NCI-H774 (cell line): ENCODE measurements at regions not wholly inside any gene's neighbourhood (a gene's known extent, or its start where the extent isn't known, plus 50 kb on each side); places are given as distances from the start of the nearest gene placed in this dataset.
"Not testable (repeated sequence)": the region's sequence is repeated elsewhere in the genome, so short reads cannot be mapped to it uniquely, and the experiment has no call there.

ENCODE experiments used
- DNase-seq: peaks from one replicate; lab custom pipeline; 2025; lab: John Stamatoyannopoulos, UW

DNA sequence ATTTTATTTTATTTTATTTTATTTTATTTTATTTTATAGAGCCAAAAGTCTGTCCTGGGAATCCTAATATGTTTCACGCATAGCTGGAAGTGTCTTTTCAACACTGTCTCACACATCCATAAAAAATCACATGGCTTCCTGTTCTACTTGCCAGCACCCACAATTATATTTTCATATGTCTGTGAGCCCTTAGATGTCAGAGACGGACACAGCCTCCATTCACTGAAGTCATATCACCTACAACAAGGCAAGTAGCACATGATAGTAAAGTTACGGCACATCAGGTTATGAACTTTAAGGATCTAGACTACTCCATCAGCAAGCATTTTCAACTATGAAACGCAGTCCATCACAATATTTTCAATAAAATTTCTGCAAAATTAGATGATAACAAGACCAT lies 168.4 kb downstream of the ZIC4 start:
- no peak for DNase-seq

DNA sequence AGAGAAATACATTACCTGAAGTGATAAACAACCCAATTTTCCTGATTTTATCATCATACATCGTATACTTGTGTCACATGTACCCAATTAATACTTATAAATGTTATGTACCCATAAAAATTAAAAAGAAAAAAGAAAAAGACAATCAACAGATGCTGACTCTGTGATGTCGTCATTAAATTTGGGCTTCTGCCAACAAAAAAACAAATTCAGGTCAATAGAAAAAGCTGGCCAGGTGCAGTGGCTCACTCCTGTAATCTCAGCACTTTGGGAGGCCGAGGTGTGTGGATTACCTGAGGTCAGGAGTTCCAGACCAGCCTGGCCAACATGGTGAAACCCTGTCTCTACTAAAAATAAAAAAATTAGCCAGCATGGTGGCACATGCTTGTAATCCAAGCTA lies 174.4 kb downstream of the ZIC4 start:
- DNase-seq: not testable (repeated sequence)

DNA sequence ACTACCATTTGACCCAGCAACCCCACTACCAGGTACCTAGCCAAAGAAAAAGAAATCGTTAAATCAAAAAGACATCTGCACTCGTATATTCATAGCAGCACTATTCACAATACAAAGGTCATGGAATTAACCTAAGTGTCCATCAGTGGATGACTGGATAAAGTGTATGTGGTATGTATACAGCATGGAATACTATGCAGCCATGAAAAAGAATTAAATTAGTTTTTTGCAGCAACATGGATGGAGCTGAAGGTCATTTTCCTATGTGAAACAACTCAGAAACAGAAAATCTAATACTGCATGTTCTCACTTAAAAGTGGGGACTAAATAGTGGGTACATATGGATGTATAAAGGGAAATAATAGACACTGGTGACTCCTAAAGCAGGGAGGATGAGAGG lies 175.2 kb downstream of the ZIC4 start:
- no peak for DNase-seq

DNA sequence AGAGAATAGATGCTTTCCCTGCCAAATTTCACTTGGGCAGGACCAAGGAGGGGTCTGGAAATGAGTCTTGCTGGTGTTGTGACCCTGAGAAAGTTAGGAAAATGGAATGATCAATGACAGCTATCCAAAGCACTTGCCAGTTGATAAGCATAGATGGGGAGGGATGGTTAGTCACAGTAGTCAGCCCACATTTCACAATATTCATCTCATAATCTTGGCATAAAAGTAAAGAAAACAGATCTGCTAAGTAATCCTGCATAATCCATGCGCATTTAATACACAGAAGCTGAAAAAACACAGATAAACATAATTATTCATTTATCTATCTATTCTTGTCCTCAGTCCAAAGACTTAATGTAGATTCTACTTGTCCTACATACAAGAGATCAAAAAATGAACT lies 184.1 kb downstream of the ZIC4 start:
- no peak for DNase-seq

DNA sequence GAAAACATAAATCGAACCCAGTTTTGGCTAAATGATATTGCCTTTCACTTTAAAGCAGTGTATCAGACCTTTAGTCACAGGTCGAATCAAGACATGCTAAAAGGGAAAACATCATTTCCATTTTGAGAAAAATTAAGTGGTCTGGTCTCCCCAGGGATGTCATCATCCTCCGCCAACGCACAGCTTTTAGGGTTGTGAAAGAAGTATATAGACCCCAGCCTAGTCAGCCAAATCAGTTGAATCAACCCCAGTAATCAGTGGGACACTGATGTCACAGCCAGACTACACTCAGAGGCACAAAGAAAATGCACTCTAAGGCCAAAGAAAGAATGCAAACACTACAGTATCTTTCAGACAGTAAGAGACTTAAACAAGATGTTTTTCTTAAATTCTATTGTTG lies 187.4 kb downstream of the ZIC4 start:
- no peak for DNase-seq

DNA sequence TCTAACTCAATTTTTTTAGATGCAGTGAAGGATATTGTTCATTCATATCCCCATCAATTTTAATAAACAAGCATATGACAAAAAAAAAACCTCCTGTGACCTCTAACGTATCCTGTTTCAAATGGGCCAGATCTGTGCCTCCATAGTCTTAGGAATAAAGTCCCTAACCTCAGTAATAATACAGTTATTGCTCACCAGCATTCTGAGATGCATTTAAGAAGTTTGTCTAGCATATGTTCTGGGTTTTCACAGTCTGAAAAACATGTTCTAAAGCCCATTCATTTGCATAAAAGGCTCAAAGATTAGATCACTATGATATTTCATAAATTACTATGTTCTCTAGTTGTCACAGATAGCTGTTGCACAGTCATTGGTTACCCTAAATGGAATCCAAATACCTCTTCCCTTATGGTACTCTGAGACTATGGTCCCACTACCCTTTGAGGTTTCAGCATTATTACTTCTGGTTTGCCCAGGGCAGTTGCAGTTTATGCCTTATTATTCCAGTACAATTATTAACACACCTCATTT lies 190.1 kb downstream of the ZIC4 start:
- no peak for DNase-seq

DNA sequence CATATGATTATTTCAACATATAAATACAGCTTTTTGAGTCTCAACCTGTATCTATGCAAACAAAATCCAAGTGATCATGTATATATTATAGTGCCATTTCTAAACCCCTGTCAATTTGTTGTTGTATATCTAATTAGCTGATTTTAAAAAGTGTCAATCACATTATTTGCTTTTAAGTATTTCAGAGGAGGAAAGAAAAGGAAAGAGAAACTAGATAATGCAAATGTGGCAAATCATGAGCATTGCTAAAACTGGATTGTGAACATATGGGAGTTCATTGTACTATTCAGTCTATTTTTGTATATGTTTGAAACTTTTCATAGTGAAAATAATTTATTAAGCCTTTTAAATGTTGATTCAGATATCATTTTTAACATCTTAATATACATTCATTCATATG lies 190.7 kb downstream of the ZIC4 start:
- DNase-seq: no peak

DNA sequence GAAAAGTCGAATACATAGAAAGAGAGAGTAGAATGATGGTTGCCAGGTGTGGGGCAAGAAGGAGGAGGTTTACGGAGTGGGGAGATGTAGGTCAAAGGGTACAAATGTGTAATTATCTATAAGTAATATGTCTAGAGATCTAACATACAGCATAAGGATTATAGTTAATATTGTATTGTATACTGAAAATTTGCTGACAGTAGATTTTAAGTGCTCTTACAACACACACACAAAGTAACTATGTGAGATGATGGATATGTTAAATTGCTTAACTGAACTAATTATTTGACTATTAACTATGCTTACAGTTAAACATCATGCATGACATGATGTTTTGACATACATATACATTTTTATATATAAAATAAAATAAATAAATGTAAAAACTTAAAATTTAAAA lies 192.7 kb downstream of the ZIC4 start:
- DNase-seq: no peak

DNA sequence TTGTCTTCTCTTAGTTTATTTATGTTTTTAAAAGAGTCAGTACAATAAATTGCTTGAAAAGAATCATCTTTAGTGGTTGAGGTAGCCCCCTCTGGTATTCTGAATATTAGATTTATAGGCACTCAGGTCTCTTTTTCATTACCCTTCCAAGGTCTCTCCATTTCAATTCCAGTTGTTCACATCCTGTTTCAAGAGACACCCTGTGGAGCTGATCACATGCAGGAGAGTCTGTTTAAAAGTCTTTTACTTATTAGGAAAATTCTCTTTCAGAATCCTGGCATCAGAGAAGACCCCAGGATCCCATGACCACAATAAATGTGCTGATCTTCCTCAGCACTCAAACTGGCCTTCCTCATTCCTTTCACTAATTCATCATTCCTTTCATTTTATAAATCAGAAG lies 195.7 kb downstream of the ZIC4 start:
- DNase-seq: no peak

DNA sequence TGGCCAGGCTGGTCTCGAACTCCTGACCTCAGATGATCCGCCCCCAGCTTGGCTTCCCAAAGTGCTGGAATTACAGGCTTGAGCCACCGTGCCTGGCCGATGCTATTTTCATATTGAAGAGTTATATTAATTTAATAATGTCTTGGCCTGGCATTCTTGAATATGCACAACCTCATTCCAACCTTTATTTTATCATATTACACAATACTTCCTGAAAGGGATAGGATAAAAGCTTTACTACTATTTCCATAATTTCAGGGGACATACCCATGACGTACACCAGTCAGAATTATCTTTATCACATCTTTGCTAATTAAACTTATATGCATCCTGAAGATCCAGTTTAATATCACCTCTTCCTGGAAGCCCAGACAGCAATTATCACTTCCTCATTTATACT lies 205.3 kb downstream of the ZIC4 start:
- no peak for DNase-seq

DNA sequence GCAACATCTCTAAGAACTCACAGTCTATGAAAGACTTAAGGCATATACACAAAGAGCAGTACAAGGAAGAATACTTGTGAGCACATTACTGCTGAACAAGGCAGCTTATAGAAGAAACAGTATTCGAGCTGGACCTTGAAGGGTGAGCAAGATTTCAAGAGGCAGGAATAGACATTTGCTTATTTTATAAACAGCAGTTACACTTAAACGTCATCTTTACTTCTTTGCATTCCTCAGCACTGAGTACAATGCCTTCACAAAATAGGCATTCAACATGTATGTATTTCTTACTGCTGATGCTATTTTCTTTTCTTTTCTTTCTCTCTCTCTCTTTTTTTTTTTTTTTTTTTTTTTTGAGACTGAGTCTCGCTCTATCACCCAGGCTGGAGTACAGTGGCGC lies 205.8 kb downstream of the ZIC4 start:
- no peak for DNase-seq

DNA sequence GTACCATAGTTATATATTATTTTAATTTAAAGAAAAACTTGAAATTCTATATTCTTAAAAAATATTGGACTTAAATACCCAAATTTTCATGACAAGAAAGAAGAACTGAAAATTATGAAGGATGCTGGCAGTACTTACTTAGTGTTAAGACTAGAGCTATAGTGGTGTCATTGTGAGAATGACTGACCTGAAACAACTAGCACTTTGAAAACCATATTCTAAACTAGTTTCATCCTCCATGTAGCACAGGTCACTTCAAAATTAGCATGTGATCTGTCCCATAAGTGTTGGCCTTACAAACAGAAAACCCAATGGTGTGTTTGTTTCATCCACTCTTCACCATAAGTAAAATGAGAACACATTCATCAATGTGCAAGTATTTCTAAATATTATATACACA lies 208.6 kb downstream of the ZIC4 start:
- DNase-seq: no peak

DNA sequence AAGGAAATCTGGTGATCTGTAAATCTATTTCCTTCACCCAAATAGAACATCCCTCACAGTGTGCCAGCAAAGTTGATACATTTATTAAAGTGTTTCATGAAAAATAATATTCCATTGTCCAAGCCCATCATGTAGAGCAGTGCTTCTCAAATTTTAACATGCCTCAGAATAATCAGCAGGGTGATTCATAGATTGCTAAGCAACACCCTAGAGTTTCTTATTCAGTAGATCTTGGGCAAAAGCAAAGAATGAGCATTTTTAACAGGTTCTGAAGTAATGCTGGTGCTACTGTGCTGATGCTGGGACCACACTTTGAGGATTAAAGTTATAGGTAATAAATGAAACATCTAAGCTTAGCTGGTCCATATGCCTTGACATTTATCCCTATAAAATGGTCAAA lies 210.5 kb downstream of the ZIC4 start:
- DNase-seq: no peak

DNA sequence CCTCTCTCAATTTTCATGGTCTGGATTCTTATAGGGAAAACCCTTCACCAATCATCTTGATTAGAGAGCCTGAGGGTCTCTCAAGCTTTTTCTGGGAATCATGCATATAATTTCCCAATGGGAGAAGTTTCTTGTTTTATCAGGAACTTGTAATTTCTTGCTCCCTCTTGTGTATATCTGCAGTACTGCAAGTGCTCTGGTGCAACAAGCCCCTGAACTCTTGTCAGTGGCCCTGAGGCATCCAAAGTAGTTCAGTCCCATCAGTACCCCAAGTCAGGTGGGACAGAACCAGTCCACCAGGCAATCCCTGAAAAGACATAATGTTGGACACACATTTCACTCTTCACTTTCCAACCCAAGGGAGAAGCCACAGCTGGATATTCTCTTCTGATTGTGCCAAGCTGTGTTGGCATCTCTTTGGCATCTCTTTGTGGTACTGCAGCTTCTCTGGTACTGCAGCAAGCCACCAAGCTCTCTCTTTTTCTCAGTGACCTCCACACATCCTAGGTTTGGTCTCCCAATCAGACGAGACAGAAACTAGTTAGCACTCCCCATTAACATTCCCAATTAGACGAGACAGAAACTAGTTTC lies 214.5 kb downstream of the ZIC4 start:
- DNase-seq: peak; percentile 12

DNA sequence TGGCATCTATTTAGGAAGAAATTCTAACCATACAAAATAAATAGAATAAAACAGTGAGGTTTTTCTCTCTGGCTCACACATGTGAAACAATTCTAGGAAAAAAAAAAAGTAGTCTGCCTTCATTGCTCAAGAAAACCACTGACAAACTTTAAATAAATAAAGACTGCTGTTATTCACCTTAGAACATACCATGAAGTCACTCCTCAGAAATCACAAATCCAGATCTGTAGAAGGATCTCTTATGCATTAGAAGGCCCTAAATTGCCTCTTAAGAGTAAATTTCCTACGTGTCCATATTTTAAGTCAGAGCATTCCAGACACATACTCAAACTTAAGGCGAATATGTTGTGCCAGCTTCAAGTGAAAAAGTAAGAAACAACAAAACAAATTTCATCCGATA lies 217.3 kb downstream of the ZIC4 start:
- DNase-seq: no peak

DNA sequence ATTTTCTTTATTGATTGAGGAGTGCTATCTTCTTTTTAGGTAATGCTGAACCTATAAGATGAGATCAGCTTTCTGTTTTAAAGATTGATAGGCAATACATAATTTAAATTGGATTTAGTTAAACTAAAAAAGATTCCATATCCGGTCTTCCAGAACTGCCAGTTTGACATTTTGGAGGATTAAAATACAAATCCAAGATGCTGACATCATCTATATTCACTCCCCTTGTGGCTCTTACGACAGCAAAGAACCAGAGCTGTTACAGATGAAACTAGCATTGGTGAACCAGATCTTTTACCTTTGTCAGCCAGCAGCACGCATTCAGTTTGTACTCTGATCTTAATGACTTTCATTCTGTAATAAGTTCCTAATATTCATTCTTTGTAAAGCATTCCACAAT lies 218.7 kb downstream of the ZIC4 start:
- no peak for DNase-seq

DNA sequence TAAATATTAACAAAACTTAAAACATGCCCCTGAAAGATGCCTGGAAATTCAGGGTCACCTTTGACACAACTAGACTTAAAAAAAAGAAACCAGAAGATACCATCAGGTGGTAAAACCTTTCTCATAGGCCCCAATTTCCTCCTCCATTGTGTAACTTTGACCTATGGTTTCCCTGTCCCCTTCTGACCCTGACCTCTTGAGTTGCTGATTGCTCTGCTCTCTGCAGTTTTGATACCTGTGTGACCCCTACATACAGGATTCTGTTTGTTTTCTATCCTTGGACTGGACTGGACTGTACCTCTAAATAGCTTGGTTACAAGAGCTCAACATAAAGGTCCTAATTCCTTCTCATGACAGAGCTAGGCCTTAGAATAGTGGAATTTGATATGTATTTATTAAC lies 220.6 kb downstream of the ZIC4 start:
- no peak for DNase-seq

DNA sequence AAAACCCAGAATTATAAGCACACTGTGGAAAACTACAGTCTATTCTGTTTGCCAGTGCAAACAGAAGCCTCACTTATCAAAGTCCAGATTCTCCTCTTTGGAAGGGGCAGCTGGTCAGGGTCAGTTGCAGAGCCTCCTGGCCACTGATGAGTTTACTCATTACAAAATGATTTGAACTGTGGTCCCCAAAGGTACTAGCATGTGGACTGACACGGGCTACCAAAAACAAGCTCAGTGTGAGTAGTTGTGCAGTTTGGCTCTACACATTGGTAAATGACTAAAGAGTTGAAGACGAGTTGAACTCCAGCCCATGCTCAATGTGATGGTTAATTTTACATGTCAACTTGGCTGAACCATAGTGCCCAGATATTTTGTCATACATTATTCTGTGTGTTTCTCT lies 221.5 kb downstream of the ZIC4 start:
- no peak for DNase-seq

DNA sequence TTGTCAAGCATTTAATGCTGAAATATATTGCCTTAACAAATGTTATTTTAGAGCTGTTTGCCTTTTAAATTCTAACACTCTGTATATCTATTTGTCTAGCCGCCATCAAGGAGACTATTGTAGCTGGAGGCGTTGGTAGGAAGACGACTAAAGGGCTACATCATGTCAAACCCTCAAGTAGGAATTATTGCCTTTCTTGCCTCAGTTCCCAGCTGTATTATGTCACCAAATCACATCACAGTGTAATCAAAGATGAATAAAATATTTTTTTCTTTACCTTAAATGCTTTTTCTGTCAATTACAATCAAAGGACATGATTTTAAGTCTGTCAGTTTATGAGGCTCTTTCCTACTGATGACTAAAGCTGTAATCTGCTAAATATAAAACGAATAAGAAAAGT lies 233.1 kb downstream of the ZIC4 start:
- DNase-seq: no peak

DNA sequence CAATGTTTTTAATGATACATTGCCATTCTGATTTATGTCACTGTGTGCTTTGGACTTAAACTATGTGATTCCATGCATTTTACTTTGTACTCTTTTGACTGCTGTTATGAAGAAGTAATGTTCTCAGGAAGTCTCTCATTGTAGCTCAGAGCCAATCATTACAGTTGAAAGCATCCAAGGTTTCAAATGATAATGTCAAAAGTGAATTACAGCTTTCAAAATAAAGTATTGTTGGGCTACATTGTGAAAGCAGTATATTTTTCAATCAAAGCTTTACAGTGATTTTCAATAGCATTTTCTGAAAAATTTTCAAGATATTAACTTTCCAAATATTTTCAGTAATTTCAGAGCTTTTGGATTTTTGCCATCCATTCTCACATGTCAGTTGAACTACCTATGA lies 243.6 kb downstream of the ZIC4 start:
- DNase-seq: no peak

DNA sequence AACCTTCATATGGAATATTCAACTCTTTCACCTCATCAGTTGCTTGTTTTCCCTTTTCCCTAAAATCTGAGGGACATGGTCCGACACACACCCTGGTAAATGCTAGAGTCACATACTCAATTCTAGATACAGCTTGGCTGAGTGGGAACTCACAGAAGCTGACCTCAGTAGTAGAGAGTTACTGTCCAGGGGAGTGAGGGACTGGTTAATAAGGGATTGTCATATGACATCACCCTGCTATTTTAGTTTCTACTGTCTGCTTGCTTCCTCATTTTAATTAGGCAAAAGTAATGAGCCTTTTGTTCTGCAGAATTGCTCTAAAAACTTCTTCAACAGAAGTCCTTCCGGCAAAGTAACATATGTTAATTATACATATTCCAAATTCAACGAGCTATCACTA lies 244.5 kb downstream of the ZIC4 start:
- no peak for DNase-seq

DNA sequence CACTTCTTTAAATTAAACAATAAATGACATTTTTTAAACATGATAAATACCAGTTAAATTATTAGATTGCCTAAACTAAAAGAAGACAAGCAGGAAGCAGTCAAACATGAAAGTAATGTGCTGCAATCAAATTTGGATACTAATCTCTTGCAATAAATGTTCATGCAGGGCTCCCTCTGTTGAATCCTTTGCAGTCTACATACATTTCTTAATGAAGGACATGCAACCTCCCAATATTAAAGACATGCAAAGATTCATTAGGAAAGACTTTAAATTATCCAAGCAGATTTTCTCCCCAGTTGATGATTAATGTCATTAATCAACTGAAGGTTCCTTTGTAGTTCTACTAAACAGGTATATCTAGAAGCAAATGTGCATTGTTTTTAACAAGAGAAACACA lies 245.4 kb downstream of the ZIC4 start:
- no peak for DNase-seq

DNA sequence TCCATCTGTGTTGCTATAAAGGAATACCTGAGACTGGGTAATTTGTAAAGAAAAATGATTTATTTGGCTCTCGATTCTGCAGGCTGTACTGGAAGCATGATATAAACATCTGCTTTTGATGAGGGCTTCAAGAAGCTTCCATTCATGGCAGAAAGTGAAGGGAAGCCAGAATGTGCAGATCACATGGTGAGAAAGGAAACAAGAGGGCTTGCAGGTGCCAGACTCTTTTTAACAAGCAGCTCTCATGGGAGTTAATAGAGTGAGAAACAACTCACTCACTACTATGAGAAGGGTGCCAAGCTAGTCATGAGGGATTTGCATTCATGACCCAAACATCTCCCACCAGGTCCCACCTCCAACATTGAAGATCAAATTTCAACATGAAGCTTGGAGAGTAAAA lies 247.2 kb downstream of the ZIC4 start:
- no peak for DNase-seq

DNA sequence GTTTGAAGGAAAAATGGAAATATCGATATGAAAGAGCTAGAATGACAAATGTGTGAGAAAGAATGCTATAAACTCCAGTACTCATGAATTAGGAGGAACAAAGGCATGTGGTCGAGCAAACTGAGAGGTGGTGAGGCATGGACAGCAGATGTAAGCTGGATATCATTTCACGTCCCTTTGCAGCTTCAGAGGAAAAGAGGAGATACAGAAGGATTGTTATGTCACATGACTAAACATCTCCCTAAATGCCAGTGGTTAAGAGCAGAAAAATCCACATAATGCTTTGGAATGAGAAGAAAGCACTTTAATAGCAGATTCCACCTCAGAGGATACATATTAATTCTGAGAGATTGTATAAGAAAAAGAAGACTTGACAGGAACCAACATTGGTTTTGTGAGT lies 248.7 kb downstream of the ZIC4 start:
- no peak for DNase-seq

DNA sequence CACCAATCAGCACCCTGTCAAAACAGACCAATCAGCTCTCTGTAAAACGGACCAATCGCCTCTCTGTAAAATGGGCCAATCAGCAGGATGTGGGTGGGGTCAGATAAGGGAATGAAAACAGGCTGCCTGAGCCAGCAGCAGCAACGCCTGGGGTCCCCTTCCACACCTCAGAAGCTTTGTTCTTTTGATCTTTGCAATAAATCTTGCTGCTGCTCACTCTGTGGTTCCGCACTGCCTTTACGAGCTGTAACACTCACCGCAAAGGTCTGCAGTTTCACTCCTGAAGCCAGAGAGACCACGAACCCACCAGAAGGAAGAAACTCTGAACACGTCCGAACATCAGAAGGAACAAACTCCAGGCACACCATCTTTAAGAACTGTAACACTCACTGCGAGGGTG lies 251.4 kb downstream of the ZIC4 start:
- DNase-seq: not testable (repeated sequence)
